ENCODE measurements at regions not wholly inside any gene's neighbourhood (a gene's known extent, or its start where the extent isn't known, plus 50 kb on each side); places are given as distances from the start of the nearest gene placed in this dataset.

GRCh38 chr13:102984210-102984609 is 82.0 kb downstream of the SLC10A2 start:
- TF ChIP-seq EZH2 (IDR thresholded peaks at IDR 0.05; ENCODE audit: low read length) (no peak), CTCF (optimal IDR thresholded peaks at IDR 0.05 in 1 of 3, IDR thresholded peaks at IDR 0.05 in 1 of 3, conservative IDR thresholded peaks at IDR 0.05 in 1 of 3; ENCODE audit: extremely low read depth in 1 of 3, insufficient read depth in 2 of 3, low read length in 3 of 3) (no peak)

All from keratinocyte (primary cell).